CD14-positive monocyte (primary cell): ENCODE measurements at regions not wholly inside any gene's neighbourhood (a gene's known extent, or its start where the extent isn't known, plus 50 kb on each side); places are given as distances from the start of the nearest gene placed in this dataset.

Experiments
- DNase-seq, 3 donors: peaks; one replicate each; pipeline ENCODE4 v3.0.0-alpha.2; 2011 to 2022
- H2AFZ ChIP-seq: 2 replicates; pipeline ENCODE4 v1.6.0; 2012; ENCODE audit warnings: mild to moderate bottlenecking, low read depth, low read length, inconsistent platforms; ENCODE audit not compliant: insufficient read depth, poor library complexity, severe bottlenecking
- H3K27ac ChIP-seq, 2 donors: 1 replicate in 1 of 2; 2 replicates in 1 of 2; pipeline ENCODE4 v1.5.1; 2012 to 2013; ENCODE audit warnings: low read length in 2 of 2, control low read depth in 1 of 2, inconsistent platforms in 1 of 2, low read depth in 1 of 2, mild to moderate bottlenecking in 1 of 2
- H3K27me3 ChIP-seq, 2 donors: one replicate each; pipeline versions ENCODE4 v1.6.0 to v1.6.1; 2011 to 2013; ENCODE audit warnings: low read length in 2 of 2; ENCODE audit not compliant: control insufficient read depth in 2 of 2, insufficient read depth in 2 of 2
- H3K36me3 ChIP-seq, 2 donors: replicated peaks in 1 of 2; 1 replicate in 1 of 2; 2 replicates in 1 of 2; pipeline versions ENCODE4 v1.5.1 to v1.6.1; 2012 to 2013; ENCODE audit warnings: low read length in 2 of 2, control low read depth in 1 of 2, inconsistent platforms in 1 of 2, mild to moderate bottlenecking in 1 of 2; ENCODE audit not compliant: insufficient read depth in 2 of 2, control insufficient read depth in 1 of 2
- H3K4me1 ChIP-seq, 2 donors: 1 replicate in 1 of 2; 2 replicates in 1 of 2; pipeline versions ENCODE4 v1.5.1 to v1.6.1; 2012 to 2013; ENCODE audit warnings: low read length in 2 of 2, control low read depth in 1 of 2, inconsistent platforms in 1 of 2, mild to moderate bottlenecking in 1 of 2, moderate library complexity in 1 of 2; ENCODE audit not compliant: insufficient read depth in 2 of 2, control insufficient read depth in 1 of 2
- H3K4me2 ChIP-seq: replicated peaks from 2 replicates; pipeline ENCODE3; 2012; ENCODE audit warnings: low read length, moderate library complexity, mild to moderate bottlenecking; ENCODE audit not compliant: poor library complexity, severe bottlenecking; ENCODE audit errors: extremely low read depth
- H3K4me3 ChIP-seq, 3 experiments: fragments of 200-600 bp in 1 of 3; sonication (generic) in 1 of 3; replicated peaks in 1 of 3; 1 replicate in 2 of 3; 2 replicates in 1 of 3; pipeline ENCODE4 v1.5.1; 2011 to 2013; ENCODE audit warnings: low read length in 3 of 3, mild to moderate bottlenecking in 3 of 3, control low read depth in 2 of 3, low read depth in 2 of 3, inconsistent platforms in 1 of 3, moderate library complexity in 1 of 3
- H3K79me2 ChIP-seq: 2 replicates; pipeline ENCODE4 v1.6.0; 2012; ENCODE audit warnings: mild to moderate bottlenecking, control low read depth, inconsistent platforms, low read length, moderate library complexity; ENCODE audit not compliant: insufficient read depth
- H3K9ac ChIP-seq: 2 replicates; pipeline ENCODE4 v1.6.0; 2017; ENCODE audit warnings: low read length, mild to moderate bottlenecking; ENCODE audit not compliant: insufficient read depth, poor library complexity, severe bottlenecking
- H3K9me3 ChIP-seq, 2 donors: replicated peaks in 1 of 2; 1 replicate in 1 of 2; 2 replicates in 1 of 2; pipeline versions ENCODE4 v1.5.1 to v1.6.1; 2012 to 2013; ENCODE audit warnings: low read length in 2 of 2, control low read depth in 1 of 2; ENCODE audit not compliant: control insufficient read depth in 1 of 2, insufficient read depth in 1 of 2
- H4K20me1 ChIP-seq: 2 replicates; pipeline ENCODE4 v1.6.0; 2012; ENCODE audit warnings: mild to moderate bottlenecking, low read length, control low read depth, moderate library complexity; ENCODE audit not compliant: insufficient read depth
- H3K27ac Mint-ChIP-seq, 7 donors: one replicate each; pipeline ENCODE4 v1.8.0; 2020; ENCODE audit warnings: mild to moderate bottlenecking in 7 of 7, mixed read lengths in 7 of 7, moderate library complexity in 6 of 7, inconsistent platforms in 2 of 7
- H3K27me3 Mint-ChIP-seq, 3 donors: one replicate each; pipeline ENCODE4 v1.8.0; 2021 to 2022; ENCODE audit warnings: low read depth in 3 of 3, mild to moderate bottlenecking in 3 of 3, mixed read lengths in 3 of 3, moderate library complexity in 3 of 3, inconsistent platforms in 1 of 3
- H3K36me3 Mint-ChIP-seq, 2 donors: one replicate each; pipeline ENCODE4 v1.8.0; 2020; ENCODE audit warnings: mixed read lengths in 2 of 2, inconsistent platforms in 1 of 2, mild to moderate bottlenecking in 1 of 2
- H3K4me1 Mint-ChIP-seq: one replicate; pipeline ENCODE4 v1.8.0; 2020; ENCODE audit warnings: mild to moderate bottlenecking, mixed read lengths
- H3K4me3 Mint-ChIP-seq, 2 donors: one replicate each; pipeline ENCODE4 v1.8.0; 2020; ENCODE audit warnings: mild to moderate bottlenecking in 2 of 2, mixed read lengths in 2 of 2, moderate library complexity in 1 of 2
- H3K9me3 Mint-ChIP-seq, 7 donors: one replicate each; pipeline ENCODE4 v1.8.0; 2020 to 2022; ENCODE audit warnings: mixed read lengths in 7 of 7, mild to moderate bottlenecking in 6 of 7, moderate library complexity in 6 of 7, inconsistent platforms in 2 of 7
- CTCF ChIP-seq: fragments of 200-600 bp; IDR thresholded peaks from one replicate; pipeline ENCODE4 v1.8.0; 2022; ENCODE audit warnings: antibody characterized with exemption, mild to moderate bottlenecking
- WGBS: methylation state at CpG from one replicate; pipeline ENCODE4 v1.1.5; 2013; ENCODE audit warnings: missing lambda C conversion rate; ENCODE audit not compliant: insufficient coverage; 5-methylcytosine and 5-hydroxymethylcytosine counted together
- intact Hi-C, 2 donors: fragments of 100-400 bp; cut with micrococcal nuclease; formaldehyde crosslinking; loops; one replicate each; pipeline versions ENCODE4 v1.15.0 to v1.15.1; 2023

DNA sequence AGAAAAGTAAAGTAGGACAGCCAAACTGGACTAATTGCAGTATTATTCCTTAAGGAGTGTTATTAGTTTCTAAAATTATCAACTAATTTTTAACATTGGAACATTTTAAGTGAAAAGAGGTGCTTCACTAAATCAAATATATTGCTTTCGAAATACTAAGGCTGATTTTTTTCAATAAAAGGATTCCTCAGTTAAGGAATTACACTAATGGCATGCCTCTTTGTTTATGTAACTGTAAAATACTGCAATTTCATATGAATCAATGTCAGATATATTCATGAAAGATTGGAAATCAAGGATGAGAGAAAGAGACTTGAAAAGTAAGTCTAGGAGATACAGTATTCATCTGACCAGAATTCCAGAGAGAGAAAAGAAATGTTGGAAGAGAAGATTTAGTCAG, 129.8 kb downstream of the TANC2 start:
- no peak for TF ChIP-seq CTCF
- Mint-ChIP-seq H3K9me3 (peaks cover 0 to 4% (median 0%) of the 10 kb centered on the region in 7 donors), H3K36me3 (peaks cover 0 to 2% of the 10 kb centered on the region in 2 donors), H3K27me3 (peaks cover 0 to 4% (median 0%) of the 10 kb centered on the region in 3 donors), H3K4me3 (no peak overlapping the region), H3K27ac (no peak overlapping the region), H3K4me1 (peaks cover 4% of the 10 kb centered on the region)
- intact Hi-C loops, result no loop called here
- Histone ChIP-seq H4K20me1 (no peaks in the 10 kb centered on the region), H3K27me3 (no peaks in the 10 kb centered on the region), H3K4me2 (no peak overlapping the region), H3K79me2 (no peaks in the 10 kb centered on the region), H2AFZ (no peak overlapping the region), H3K4me1 (no peaks in the 10 kb centered on the region), H3K9me3 (no peaks in the 10 kb centered on the region), H3K9ac (no peak overlapping the region), H3K36me3 (no peaks in the 10 kb centered on the region), H3K27ac (no peak overlapping the region), H3K4me3 (no peak overlapping the region)
- whole genome bisulfite sequencing, result no CpG with 5 or more reads among the region's 1 CpG
- DNase-seq, result no peak

- intact Hi-C loops, result no loop called here
These were observed 130.4 kb downstream of the TANC2 start for GRCh38 chr17:63096426-63096825.

More at GRCh38 chr17:63096426-63096825, 130.4 kb downstream of the TANC2 start:
- no CpG with 5 or more reads among the region's 5 CpGs for WGBS
- Histone ChIP-seq H3K36me3 (no peaks in the 10 kb centered on the region), H3K79me2 (no peaks in the 10 kb centered on the region), H3K4me3 (no peak overlapping the region), H3K27me3 (no peaks in the 10 kb centered on the region), H4K20me1 (no peaks in the 10 kb centered on the region), H3K9ac (no peak overlapping the region), H3K4me2 (no peak overlapping the region), H3K9me3 (no peaks in the 10 kb centered on the region), H2AFZ (no peak overlapping the region), H3K27ac (no peak overlapping the region), H3K4me1 (no peaks in the 10 kb centered on the region)
- Mint-ChIP-seq H3K4me1 (peaks cover 4% of the 10 kb centered on the region), H3K4me3 (no peak overlapping the region), H3K36me3 (peaks cover 0 to 2% of the 10 kb centered on the region in 2 donors), H3K9me3 (peaks cover 0 to 4% (median 0%) of the 10 kb centered on the region in 7 donors), H3K27me3 (peaks cover 0 to 4% (median 0%) of the 10 kb centered on the region in 3 donors), H3K27ac (no peak overlapping the region)
- TF ChIP-seq CTCF, result no peak
- no peak for DNase-seq
